HTR-8/SVneo (cell line): ENCODE measurements at regions not wholly inside any gene's neighbourhood (a gene's known extent, or its start where the extent isn't known, plus 50 kb on each side); places are given as distances from the start of the nearest gene placed in this dataset.

Source experiments
- DNase-seq: peaks from one replicate; pipeline ENCODE4 v3.0.0; 2011; ENCODE audit warnings: low spot score, mixed read lengths; ENCODE audit not compliant: insufficient read length
- FAIRE-seq: peaks from 2 replicates; lab custom pipeline; 2011; peaks lifted over from hg19 to GRCh38; lab: Jason Lieb, UNC

- DNase-seq (no peak), FAIRE-seq (no peak)
Measured at GRCh38 chr3:64870876-64871646, 183.3 kb upstream of the ADAMTS9 start.

- DNase-seq (no peak), FAIRE-seq (no peak)
Measured at GRCh38 chr3:64867224-64867623, 179.4 kb upstream of the ADAMTS9 start.

GRCh38 chr3:64865839-64866570 lies 178.2 kb upstream of the ADAMTS9 start:
- FAIRE-seq (no peak), DNase-seq (no peak)

GRCh38 chr3:64863226-64864212 lies 175.7 kb upstream of the ADAMTS9 start:
- DNase-seq: no peak
- FAIRE-seq: no peak

- DNase-seq: no peak
- FAIRE-seq: no peak
Measured at GRCh38 chr3:64861684-64862083, 173.9 kb upstream of the ADAMTS9 start.

- FAIRE-seq: no peak
- DNase-seq: no peak
Measured at GRCh38 chr3:64860536-64860870, 172.7 kb upstream of the ADAMTS9 start.

- FAIRE-seq: no peak
- DNase-seq: no peak
Measured at GRCh38 chr3:64859625-64860535, 172.1 kb upstream of the ADAMTS9 start.

GRCh38 chr3:64856977-64857516 lies 169.2 kb upstream of the ADAMTS9 start:
- no peak for FAIRE-seq
- DNase-seq: no peak

GRCh38 chr3:64856106-64856505 lies 168.3 kb upstream of the ADAMTS9 start:
- FAIRE-seq: no peak

GRCh38 chr3:64853456-64853855 lies 165.7 kb upstream of the ADAMTS9 start:
- no peak for FAIRE-seq
- DNase-seq: no peak

More at GRCh38 chr3:64856106-64856505, 168.3 kb upstream of the ADAMTS9 start:
- DNase-seq: no peak

- DNase-seq (no peak), FAIRE-seq (no peak)
Measured at GRCh38 chr3:64852738-64853137, 164.9 kb upstream of the ADAMTS9 start.

- DNase-seq (no peak), FAIRE-seq (no peak)
Measured at GRCh38 chr3:64848822-64849221, 161.0 kb upstream of the ADAMTS9 start.

GRCh38 chr3:64848127-64848800 lies 160.5 kb upstream of the ADAMTS9 start:
- no peak for FAIRE-seq
- no peak for DNase-seq

- DNase-seq (no peak), FAIRE-seq (no peak)
Measured at GRCh38 chr3:64844558-64844957, 156.8 kb upstream of the ADAMTS9 start.

- FAIRE-seq: no peak
- no peak for DNase-seq
Measured at GRCh38 chr3:64837986-64838735, 150.4 kb upstream of the ADAMTS9 start.

- FAIRE-seq: no peak
- DNase-seq: no peak
Measured at GRCh38 chr3:64837126-64837738, 149.4 kb upstream of the ADAMTS9 start.

GRCh38 chr3:64836097-64836496 lies 148.3 kb upstream of the ADAMTS9 start:
- DNase-seq: no peak
- FAIRE-seq: no peak

GRCh38 chr3:64832098-64832497 lies 144.3 kb upstream of the ADAMTS9 start:
- FAIRE-seq: no peak
- DNase-seq: no peak
